Omental fat pad (tissue), 3 donors: ENCODE measurements at regions not wholly inside any gene's neighbourhood (a gene's known extent, or its start where the extent isn't known, plus 50 kb on each side); places are given as distances from the start of the nearest gene placed in this dataset.
"Not testable (repeated sequence)": the region's sequence is repeated elsewhere in the genome, so short reads cannot be mapped to it uniquely, and the experiment has no call there.

Experiments used
- ATAC-seq: fragments of 150-250 bp; one replicate; pipeline ENCODE4 v1.9.1; 2016; ENCODE audit warnings: mild to moderate bottlenecking, moderate library complexity; ENCODE audit not compliant: low FRiP score
- DNase-seq: peaks from one replicate; pipeline ENCODE4 v3.0.0-alpha.2; 2019; ENCODE audit warnings: low spot score
- CTCF ChIP-seq, 3 donors: fragments of 450-650 bp; IDR thresholded peaks; one replicate each; pipeline ENCODE4 v1.5.1; 2016 to 2017; ENCODE audit warnings: antibody characterized with exemption in 3 of 3, mild to moderate bottlenecking in 3 of 3, moderate library complexity in 2 of 3

GRCh38 chr3:64375737-64376136 lies 150.5 kb upstream of the PRICKLE2 start:
- ATAC-seq, result no peak
- TF ChIP-seq CTCF (IDR thresholded peaks at IDR 0.05), result no peak
- no peak for DNase-seq

GRCh38 chr3:64369390-64369789 lies 144.1 kb upstream of the PRICKLE2 start:
- ATAC-seq (no peak), DNase-seq (no peak)
- TF ChIP-seq CTCF (IDR thresholded peaks at IDR 0.05), result no peak

- DNase-seq, result no peak
- no peak for ATAC-seq
- TF ChIP-seq CTCF (IDR thresholded peaks at IDR 0.05), result no peak
Measured at GRCh38 chr3:64368257-64369020, 143.2 kb upstream of the PRICKLE2 start.

GRCh38 chr3:64365877-64366276 lies 140.6 kb upstream of the PRICKLE2 start:
- no peak for DNase-seq
- no peak for TF ChIP-seq CTCF (IDR thresholded peaks at IDR 0.05)
- ATAC-seq, result no peak

- DNase-seq, result no peak
- ATAC-seq, result no peak
- TF ChIP-seq CTCF (IDR thresholded peaks at IDR 0.05), result no peak
Measured at GRCh38 chr3:64363842-64364241, 138.6 kb upstream of the PRICKLE2 start.

GRCh38 chr3:64361962-64362735 lies 136.9 kb upstream of the PRICKLE2 start:
- ATAC-seq, result no peak
- no peak for DNase-seq
- TF ChIP-seq CTCF (IDR thresholded peaks at IDR 0.05), result no peak

GRCh38 chr3:64361036-64361435 lies 135.8 kb upstream of the PRICKLE2 start:
- not testable (repeated sequence) for ATAC-seq, DNase-seq
